ENCODE measurements at regions not wholly inside any gene's neighbourhood (a gene's known extent, or its start where the extent isn't known, plus 50 kb on each side); places are given as distances from the start of the nearest gene placed in this dataset.

DNA sequence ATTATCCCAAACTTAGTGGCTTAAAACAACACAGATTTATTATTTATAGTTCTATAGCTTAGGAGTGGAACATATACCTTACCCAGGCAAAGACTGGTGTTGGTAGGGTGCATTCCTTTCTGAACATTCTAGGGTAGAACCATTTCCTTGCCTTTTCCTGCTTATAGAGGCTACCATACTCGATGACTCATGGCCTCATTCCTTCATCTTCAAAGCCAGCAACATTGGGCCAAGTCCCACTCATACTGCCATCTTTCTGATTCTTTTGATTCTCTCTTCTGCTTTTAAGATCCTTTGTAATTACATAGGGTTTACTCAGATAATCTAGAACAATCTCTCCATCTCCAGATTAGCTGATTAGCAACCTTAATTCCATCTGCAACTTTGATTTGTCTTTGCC, 452.7 kb upstream of the KLF4 start:
- no peak for DNase-seq (ENCODE audit: low spot score)
- TF ChIP-seq, protein P1, sequence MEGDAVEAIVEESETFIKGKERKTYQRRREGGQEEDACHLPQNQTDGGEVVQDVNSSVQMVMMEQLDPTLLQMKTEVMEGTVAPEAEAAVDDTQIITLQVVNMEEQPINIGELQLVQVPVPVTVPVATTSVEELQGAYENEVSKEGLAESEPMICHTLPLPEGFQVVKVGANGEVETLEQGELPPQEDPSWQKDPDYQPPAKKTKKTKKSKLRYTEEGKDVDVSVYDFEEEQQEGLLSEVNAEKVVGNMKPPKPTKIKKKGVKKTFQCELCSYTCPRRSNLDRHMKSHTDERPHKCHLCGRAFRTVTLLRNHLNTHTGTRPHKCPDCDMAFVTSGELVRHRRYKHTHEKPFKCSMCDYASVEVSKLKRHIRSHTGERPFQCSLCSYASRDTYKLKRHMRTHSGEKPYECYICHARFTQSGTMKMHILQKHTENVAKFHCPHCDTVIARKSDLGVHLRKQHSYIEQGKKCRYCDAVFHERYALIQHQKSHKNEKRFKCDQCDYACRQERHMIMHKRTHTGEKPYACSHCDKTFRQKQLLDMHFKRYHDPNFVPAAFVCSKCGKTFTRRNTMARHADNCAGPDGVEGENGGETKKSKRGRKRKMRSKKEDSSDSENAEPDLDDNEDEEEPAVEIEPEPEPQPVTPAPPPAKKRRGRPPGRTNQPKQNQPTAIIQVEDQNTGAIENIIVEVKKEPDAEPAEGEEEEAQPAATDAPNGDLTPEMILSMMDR (IDR thresholded peaks at IDR 0.05) = no peak
- Histone ChIP-seq H3K27ac (no peak overlapping the region), H3K4me3 (no peak overlapping the region)

DNA sequence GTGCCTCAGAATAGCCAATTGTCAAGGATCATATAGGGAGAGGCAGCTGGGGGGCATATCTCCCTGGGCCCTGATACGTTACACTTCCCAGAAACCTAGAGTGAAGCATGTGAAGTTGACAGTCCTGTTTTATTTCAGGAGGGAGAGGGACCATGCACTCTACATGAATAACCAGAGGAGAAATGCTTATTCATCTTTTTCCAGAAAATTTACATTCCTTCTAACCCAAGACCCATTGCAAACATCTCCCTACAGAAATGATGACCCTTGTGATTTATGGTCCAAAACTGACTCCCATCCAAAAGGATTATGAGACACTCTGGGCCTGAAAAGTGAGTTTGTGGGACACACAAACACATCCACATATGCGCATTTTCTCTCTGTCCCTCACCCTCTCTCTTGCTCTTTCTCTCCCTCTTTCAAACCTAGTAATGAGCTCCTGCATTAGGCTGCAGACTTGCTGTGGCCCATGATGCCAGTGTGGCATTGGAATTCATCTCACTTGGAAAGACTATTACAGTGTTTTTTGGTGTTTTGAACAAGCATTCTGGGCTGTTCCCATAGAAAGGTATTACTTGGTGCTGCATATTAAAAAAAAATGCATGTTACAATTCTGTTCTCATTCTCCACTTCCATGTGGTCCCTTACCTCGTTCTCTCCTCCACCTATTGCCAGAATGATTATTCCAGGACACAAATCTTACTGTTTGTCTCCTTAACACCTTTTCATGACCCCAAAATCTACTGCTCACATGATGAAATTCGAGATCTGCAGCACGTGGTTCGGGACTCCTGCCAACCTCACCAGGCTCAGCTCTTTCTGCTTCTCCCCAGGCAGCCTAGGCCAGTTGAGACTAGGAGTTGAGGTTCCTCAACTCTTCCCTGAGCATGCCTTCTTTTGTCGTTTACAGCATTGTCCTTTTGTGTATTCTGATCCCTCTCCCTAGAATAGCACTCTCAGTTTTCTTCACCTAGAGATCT, 451.3 kb upstream of the KLF4 start:
- DNase-seq (ENCODE audit: low spot score) = no peak
- no peak overlapping the region for H3K4me3 ChIP-seq
- H3K27ac ChIP-seq = no peak overlapping the region
- TF ChIP-seq, protein P1 (IDR thresholded peaks at IDR 0.05) = no peak

DNA sequence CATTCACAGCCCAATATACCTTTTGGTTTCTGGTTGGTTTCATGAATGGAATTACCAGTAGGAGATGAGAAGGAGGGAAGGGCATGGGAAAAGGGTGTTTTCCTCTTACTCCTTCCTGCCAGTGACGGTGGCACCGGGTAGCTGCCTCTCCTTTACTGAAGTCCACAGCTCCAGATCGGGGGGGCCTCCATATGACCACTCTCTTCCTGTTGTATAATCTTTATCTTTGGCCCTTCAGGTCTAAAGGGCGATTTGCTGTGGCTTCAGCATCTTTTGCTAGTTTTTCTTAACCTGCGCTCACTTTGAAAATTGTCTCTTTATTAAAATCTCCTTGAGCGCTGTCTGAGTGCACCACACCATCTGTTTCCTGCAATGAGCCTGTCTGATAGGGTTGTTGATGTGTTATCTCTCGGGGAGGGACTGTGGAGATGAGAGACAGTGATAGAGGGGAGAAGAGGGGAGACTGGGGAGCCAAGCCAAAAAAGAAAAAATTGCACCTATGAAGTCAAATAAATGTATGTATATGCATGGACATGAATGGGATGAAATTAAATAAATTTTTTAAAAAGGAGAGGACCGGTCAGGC, 449.3 kb upstream of the KLF4 start:
- DNase-seq (ENCODE audit: low spot score) = no peak
- H3K27ac ChIP-seq = no peak overlapping the region
- TF ChIP-seq, protein P1 (IDR thresholded peaks at IDR 0.05) = no peak
- H3K4me3 ChIP-seq = no peak overlapping the region

DNA sequence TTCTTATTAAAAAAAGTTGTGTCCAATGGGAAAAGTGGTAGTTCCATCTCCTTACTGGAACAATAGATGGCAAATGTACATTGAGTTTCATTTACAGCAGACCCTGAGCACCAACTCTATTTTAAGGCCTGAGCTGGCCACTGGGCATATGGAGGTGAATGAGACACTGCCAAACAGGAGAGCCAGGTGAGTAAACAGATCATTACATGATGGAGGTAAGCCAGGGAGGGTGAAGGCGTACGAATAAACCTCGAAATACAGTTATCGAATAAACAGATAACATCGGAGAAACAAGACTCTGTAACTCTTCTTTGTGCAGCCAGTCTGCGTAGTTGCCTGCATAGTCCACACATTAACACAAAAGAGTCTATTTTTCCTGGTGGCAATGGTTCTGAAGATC, 446.4 kb upstream of the KLF4 start:
- DNase-seq (ENCODE audit: low spot score) = no peak
- TF ChIP-seq, protein P1 (IDR thresholded peaks at IDR 0.05) = no peak
- Histone ChIP-seq H3K27ac (no peak overlapping the region), H3K4me3 (no peak overlapping the region)

- TF ChIP-seq, protein P1 (IDR thresholded peaks at IDR 0.05) = no peak
Measured at GRCh38 chr9:107933516-107933915, 443.9 kb upstream of the KLF4 start.

GRCh38 chr9:107933097-107933496, 443.5 kb upstream of the KLF4 start:
- no peak for DNase-seq (ENCODE audit: low spot score)
- Histone ChIP-seq H3K4me3 (no peak overlapping the region), H3K27ac (no peak overlapping the region)
- TF ChIP-seq, protein P1 (IDR thresholded peaks at IDR 0.05) = no peak

More at GRCh38 chr9:107933516-107933915, 443.9 kb upstream of the KLF4 start:
- no peak for DNase-seq (ENCODE audit: low spot score)
- H3K27ac ChIP-seq = no peak overlapping the region
- H3K4me3 ChIP-seq = no peak overlapping the region
